ENCODE measurements at regions not wholly inside any gene's neighbourhood (a gene's known extent, or its start where the extent isn't known, plus 50 kb on each side); places are given as distances from the start of the nearest gene placed in this dataset.

GRCh38 chr4:11494232-11494631, 65.5 kb upstream of the HS3ST1 start:
- no peak overlapping the region for H3K27ac Mint-ChIP-seq
- H3K36me3 Mint-ChIP-seq (ENCODE audit: low read depth), result peaks cover 5% of the 10 kb centered on the region; the same call in 1 of the 2 replicates
- no peaks in the 10 kb centered on the region; the same call in 1 of the 2 replicates for H3K27me3 Mint-ChIP-seq (ENCODE audit: insufficient read depth)
- DNase-seq, result no peak
- no peak overlapping the region for H3K4me3 Mint-ChIP-seq
- H3K9me3 Mint-ChIP-seq, result peaks cover 32% of the 10 kb centered on the region
- no peaks in the 10 kb centered on the region for H3K4me1 Mint-ChIP-seq (ENCODE audit: low read depth)
- TF ChIP-seq CTCF (IDR thresholded peaks at IDR 0.05), result no peak

GRCh38 chr4:11489453-11490083, 60.9 kb upstream of the HS3ST1 start:
- peaks cover 44% of the 10 kb centered on the region for H3K9me3 Mint-ChIP-seq
- H3K36me3 Mint-ChIP-seq (ENCODE audit: low read depth), result peaks cover 5% of the 10 kb centered on the region; the same call in 1 of the 2 replicates
- DNase-seq, result no peak
- no peak overlapping the region for H3K27ac Mint-ChIP-seq
- H3K4me1 Mint-ChIP-seq (ENCODE audit: low read depth), result no peaks in the 10 kb centered on the region
- no peak overlapping the region for H3K4me3 Mint-ChIP-seq
- no peaks in the 10 kb centered on the region for H3K27me3 Mint-ChIP-seq (ENCODE audit: insufficient read depth)
- no peak for TF ChIP-seq CTCF (IDR thresholded peaks at IDR 0.05)

- H3K4me3 Mint-ChIP-seq, result no peak overlapping the region
- DNase-seq, result no peak
- H3K27ac Mint-ChIP-seq, result no peak overlapping the region
Observed at GRCh38 chr4:11488657-11489452, 60.2 kb upstream of the HS3ST1 start.

GRCh38 chr4:11487868-11488544, 59.3 kb upstream of the HS3ST1 start:
- Mint-ChIP-seq H3K9me3 (peaks cover 46% of the 10 kb centered on the region), H3K4me3 (no peak overlapping the region), H3K4me1 (ENCODE audit: low read depth) (no peaks in the 10 kb centered on the region), H3K36me3 (ENCODE audit: low read depth) (peaks cover 5% of the 10 kb centered on the region; the same call in 1 of the 2 replicates), H3K27me3 (ENCODE audit: insufficient read depth) (no peaks in the 10 kb centered on the region), H3K27ac (no peak overlapping the region)
- no peak for DNase-seq
- no peak for TF ChIP-seq CTCF (IDR thresholded peaks at IDR 0.05)

More at GRCh38 chr4:11488657-11489452, 60.2 kb upstream of the HS3ST1 start:
- TF ChIP-seq CTCF (IDR thresholded peaks at IDR 0.05), result no peak
- H3K4me1 Mint-ChIP-seq (ENCODE audit: low read depth), result no peaks in the 10 kb centered on the region
- no peaks in the 10 kb centered on the region for H3K27me3 Mint-ChIP-seq (ENCODE audit: insufficient read depth)
- H3K9me3 Mint-ChIP-seq, result peaks cover 46% of the 10 kb centered on the region
- H3K36me3 Mint-ChIP-seq (ENCODE audit: low read depth), result peaks cover 5% of the 10 kb centered on the region; the same call in 1 of the 2 replicates

GRCh38 chr4:11487139-11487538, 58.4 kb upstream of the HS3ST1 start:
- Mint-ChIP-seq H3K4me3 (no peak overlapping the region), H3K27ac (no peak overlapping the region), H3K36me3 (ENCODE audit: low read depth) (peaks cover 5% of the 10 kb centered on the region; the same call in 1 of the 2 replicates), H3K9me3 (peaks cover 44% of the 10 kb centered on the region), H3K27me3 (ENCODE audit: insufficient read depth) (no peaks in the 10 kb centered on the region), H3K4me1 (ENCODE audit: low read depth) (no peaks in the 10 kb centered on the region)
- TF ChIP-seq CTCF (IDR thresholded peaks at IDR 0.05), result no peak
- no peak for DNase-seq
